ENCODE measurements at regions not wholly inside any gene's neighbourhood (a gene's known extent, or its start where the extent isn't known, plus 50 kb on each side); places are given as distances from the start of the nearest gene placed in this dataset.
A peak's percentile ranks its signal among the peaks of the same experiment; 100 is the strongest.
"Not testable (repeated sequence)": the region's sequence is repeated elsewhere in the genome, so short reads cannot be mapped to it uniquely, and the experiment has no call there.

- no peak for DNase-seq
These were observed 601.6 kb upstream of the USP24 start for GRCh38 chr1:55816456-55817426.

DNA sequence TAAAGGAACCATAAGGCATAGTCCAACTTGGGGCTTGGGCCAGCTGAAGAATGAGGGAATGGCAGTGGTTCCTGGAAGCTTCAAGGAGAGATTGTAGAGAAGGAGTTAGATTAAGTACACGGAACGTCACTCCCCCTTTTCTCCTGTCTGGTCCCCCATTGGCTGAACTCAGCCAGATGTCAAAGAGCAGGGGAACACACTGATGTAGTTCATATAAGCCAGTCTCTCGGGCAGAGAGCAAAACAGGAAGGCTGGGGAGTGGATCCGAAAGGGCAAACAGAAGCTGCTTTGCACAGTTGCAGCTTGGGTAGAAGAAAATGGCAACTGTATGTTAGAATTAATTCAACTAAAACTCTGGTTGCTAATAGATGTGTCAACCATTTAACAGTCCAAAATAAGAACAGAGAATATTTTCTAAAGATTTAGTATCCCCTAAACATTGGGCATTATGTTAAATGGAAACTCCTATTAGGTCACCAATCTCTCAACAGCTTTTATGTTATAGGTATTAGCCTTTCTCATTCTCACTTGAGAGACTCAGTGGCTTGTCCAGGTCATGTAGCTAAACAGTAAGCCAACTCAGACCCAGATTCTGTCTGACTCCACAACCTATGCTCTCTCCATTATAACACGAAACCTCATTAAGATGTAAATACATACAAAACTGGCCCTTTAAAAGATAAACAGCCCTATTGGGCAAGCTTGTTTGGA lies 600.7 kb upstream of the USP24 start:
- DNase-seq: no peak

DNA sequence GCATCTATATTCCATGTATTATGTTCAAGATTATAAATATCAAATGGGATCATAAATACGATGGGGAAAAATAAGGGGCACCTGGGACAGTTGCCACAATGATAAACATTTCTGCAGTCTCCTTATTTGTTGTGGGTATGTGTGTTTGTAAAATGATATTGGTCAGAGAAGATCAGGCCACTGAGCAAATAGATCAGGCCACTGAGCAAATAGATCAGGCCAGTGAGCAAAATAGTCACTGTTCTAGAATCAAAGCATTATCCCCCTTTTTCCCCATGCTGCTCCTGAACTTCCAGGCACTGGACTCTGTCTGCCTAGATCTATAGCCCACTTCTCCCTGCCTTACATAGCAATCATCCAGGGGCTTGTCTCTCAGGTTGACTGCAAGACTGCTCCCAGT lies 599.8 kb upstream of the USP24 start:
- no peak for DNase-seq

DNA sequence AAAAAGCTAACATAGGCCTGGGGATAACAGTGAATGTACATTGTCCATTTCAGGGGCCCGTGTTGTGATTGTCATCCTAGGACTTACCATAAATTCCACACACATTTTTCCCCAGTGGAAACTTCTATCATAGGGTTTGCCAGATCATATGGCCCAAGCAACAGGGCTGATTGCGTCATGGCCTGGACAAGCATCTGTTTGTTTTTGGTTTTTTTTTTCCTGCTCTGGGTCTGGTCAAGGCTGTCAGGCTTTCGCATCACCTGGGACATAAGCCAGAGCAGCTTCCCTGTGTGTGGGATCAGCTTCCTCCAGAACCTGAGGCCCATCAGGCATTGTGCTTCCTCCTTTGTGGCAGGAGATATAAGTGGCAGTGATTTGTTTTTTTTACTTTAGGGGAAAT lies 598.5 kb upstream of the USP24 start:
- DNase-seq: peak; percentile 15

- DNase-seq: no peak
These were observed 597.1 kb upstream of the USP24 start for GRCh38 chr1:55812281-55812680.

DNA sequence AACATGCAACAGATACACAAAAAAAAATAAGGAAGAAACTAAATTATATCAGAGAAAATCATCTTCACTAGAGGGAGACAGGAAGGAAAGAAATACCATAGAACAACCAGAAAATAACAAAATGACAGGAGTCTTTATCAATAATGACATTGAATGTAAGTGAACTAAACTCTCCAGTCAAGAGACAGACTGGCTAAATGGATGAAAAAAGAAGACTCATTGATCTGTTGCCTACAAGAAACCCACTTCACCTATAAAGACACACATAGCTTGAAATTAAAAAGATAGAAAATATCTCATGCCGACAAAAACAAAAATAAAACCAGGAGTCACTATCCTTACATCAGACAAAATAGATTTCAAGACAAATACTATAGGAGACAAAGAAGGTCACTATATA lies 593.1 kb upstream of the USP24 start:
- DNase-seq: no peak

GRCh38 chr1:55803429-55803828 lies 588.3 kb upstream of the USP24 start:
- no peak for DNase-seq

DNA sequence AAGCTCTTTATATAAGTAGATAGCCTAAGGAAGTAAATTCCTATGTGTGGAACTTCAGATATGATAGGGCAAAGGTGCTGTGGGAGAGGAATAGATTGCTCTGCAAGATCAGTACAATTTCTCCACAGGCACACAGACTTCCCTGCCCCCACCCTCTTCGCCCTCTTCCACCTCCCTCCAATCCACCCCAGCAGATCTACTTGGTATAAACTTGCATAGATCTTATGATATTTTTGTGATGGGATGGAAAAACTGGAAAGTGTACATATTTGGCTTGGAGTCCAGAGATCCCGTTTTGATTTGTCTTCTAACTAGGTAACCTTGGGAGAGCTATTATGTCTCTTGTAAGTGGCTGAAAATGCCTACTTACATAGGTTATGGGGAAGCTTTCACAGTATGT lies 586.3 kb upstream of the USP24 start:
- DNase-seq: no peak

DNA sequence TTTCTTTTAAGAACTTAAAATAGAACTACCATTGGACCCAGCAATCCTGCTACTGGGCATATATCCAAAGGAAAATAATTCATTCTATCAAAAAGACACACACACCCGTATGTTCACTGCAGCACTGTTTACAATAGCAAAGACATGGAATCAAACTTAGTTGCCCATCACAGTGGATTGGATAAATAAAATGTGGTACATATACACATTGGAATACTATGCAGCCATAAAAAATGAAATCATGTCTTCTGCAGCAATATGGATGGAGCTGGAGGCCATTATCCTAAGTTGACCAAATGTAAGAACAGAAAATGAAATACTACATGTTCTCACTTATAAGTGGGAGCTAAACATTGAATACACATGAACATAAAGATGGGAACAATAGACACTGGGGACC lies 585.3 kb upstream of the USP24 start:
- DNase-seq: no peak

DNA sequence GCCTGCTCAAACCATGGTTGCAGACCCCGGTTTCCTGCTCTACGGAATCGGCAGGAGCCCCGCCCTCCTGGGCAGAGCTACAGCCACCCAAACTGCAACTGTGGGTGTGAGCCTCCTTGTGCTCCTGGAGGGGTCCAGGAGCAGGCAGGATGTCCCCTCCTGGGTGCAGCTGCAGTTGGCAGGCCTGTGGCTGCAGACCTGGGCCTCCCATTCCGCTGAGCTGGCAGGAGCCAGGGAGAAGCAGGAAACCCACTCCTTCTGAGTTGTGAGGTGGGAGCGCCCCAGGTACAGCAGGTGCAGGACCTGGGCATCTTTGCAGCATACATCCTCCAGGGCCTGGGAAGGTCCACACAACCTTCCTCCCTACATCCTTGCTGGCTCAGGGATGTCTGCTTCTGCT lies 578.7 kb upstream of the USP24 start:
- no peak for DNase-seq

- no peak for DNase-seq
These were observed 577.7 kb upstream of the USP24 start for GRCh38 chr1:55792870-55793269.

DNA sequence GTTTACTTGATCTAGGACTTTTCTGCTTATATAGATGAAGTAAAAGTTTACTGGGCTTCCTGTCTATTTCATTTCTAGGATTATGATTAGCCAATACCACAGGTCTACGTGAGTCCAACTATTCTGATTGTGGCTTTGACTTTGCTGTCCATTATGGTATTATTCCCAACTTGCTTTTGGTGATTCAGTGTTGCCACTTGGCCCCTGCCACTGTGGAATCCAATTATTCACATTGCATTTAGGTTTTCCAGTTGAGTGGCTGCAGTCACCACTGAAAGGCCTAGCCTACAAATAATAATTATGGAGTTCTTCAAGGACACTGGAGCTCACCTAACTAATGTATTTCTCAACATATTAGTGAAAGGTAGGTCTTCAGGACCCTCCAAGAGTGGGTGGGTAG lies 574.3 kb upstream of the USP24 start:
- DNase-seq: no peak

- DNase-seq: no peak
These were observed 571.2 kb upstream of the USP24 start for GRCh38 chr1:55786396-55786795.

- DNase-seq: not testable (repeated sequence)
These were observed 569.8 kb upstream of the USP24 start for GRCh38 chr1:55784941-55785450.

DNA sequence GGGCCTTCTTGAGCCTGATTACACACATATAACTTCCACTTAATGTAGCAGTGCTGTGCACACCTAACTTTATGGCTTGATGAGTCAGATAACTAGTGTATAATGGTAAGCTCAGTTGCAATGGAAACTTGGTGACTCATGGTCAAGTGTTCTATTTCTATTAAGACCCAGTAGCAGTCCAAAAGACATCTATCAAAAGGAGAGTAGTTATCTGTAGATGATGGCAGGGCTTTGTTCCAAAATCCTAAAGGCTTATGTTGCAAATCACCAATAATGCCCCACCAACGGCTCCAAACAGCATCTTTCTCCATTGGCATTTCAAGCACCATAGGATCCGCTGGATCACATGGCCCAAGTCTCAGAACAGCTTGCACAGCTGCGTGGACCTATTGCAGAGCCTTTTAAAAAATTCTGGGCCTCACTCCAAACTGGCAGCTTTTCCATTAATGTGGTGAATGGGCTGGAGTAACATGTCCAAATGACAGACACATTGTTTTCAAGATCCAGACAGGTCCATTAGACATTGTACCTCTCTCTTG lies 566.8 kb upstream of the USP24 start:
- DNase-seq: no peak

DNA sequence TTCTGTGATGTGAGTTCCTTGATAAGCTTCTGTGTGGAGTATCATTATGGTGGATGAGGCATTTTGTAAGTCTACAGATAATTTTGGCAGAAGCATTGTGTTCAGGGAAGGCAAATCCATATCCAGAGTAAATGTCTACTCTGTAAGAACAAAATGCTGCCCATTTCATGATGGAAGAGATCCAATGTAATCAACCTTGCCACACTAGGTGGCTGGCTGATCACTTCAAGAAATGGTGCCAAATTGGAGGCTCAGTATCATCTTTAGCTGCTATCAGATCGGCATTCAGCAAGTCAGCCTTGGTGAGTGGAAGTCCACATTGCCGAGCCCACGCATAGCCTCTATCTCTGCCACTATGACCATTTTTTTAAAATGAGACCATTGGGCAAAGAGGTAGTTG lies 565.8 kb upstream of the USP24 start:
- DNase-seq: no peak

DNA sequence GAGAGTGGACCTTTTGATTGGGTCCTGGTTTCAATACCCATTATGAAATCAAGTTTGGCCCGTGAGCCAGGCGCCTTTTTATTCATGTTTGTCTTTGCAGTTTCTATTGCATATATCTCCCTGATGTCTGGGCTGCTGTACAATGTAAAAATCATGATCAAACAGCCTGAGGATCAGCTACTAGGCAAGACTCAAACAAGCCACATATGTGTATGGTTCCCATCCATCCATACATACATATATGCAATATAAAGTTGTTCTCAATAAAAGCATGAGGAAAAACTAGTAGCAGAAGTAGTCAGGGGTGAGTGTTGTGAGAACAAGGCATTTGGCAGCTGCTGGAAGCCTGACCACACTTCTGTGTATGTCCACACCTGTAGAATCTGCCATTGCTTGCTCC lies 562.4 kb upstream of the USP24 start:
- no peak for DNase-seq

DNA sequence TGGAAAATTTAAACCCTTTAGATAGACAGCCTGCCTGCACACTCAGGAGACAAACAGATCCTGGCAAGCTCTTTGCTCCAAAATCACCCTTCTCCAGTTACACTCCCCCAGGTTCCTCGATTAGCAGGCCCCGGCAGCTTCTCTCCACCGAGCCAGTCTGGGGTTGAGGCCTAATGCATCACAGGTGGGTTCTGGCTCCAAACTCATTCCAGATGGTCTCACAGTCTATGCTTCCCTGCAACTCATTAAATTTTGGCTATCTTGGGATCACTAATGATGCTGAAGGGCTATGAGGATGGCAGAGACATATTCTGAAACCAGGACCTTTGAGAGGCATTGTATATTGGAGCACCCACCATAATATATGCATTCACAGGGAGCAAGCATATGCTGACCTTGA lies 559.8 kb upstream of the USP24 start:
- DNase-seq: no peak

DNA sequence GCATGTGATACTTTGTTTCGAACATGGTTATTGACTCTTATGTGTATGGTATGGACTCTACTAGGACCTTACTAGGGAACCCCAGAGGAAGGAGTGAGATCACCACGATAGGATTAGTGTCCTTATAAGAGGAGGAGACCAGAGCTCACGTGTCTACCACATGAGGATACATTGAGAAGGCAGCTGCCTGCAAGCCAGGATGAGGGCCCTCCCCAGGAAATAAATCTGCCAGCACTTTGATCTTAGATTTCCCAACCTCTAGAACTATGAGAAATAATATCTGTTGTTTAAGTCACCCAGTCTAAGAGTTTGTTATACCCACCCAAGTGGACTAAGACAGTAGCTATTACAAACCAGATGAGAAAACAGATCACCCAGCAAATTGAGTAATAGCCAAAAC lies 559.3 kb upstream of the USP24 start:
- no peak for DNase-seq

DNA sequence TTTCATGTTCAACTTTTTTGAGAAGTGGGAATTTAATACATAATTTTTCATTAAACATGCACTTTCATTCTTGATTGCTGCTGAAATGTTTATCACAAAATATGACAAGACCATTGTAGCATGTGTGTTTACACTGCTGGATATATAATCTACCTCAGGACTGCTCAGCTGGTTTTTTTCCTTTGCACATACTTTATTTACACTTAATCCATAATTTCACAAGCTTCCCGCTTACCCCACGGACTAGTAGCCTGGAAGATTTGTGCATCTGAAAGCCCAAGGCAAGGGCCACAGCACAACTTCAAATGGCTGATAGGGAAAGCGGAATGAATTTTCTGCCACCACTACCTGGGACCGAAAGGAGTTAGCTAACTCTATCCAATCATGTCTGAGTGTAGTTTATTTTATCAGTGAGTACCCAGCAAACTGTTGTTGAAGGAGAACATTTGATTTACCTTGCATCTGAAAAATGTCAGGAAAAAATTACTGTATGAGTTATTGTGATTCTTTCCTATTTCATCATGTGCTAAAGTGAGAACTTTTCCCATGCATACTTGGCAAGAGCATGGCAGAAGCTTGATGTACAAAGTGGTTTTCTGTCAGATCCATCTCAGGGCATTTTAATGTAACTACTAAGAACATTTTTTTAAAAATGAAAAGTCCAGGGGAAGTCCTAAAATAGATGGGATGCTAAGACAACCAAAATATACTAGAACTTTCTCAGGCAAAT lies 558.2 kb upstream of the USP24 start:
- DNase-seq: no peak

GRCh38 chr1:55768327-55768952 lies 553.3 kb upstream of the USP24 start:
- DNase-seq: no peak

DNA sequence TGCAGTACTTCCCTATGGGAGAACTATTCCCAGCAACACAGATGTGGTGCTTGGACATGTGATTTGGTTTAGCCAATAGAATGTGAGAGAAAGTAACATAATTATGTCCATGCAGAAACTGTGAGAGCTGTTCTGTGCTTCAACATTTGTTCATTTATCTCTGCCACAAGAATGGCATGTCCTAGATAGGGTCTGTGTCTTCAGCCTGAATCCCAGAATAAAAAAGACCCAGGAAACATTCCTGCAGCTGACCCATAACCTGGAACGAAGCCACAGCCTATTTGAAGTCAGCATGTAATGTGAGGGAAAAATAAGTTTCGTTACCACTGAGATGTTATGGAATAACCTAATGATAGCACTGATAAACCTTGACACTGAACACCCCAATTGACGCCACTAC lies 552.0 kb upstream of the USP24 start:
- DNase-seq: no peak
